ENCODE measurements at regions not wholly inside any gene's neighbourhood (a gene's known extent, or its start where the extent isn't known, plus 50 kb on each side); places are given as distances from the start of the nearest gene placed in this dataset.

DNA sequence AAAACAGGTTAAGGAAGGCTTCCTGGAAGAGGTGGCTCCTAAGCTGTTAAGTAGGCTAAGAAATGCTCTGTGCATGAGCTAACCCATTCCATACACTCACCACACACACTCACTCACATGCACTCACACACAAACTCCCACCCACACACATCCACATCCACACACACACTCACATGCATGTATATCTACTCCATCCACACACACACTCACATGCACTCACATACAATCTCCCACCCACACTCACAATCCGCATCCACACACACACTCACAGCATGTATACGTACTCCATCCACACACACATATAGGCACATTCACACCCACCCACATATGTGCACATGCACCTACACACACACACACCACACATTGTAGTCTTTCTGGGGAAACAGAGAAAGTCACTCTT is 89.3 kb upstream of the HNF1B start:
- no peak for TF ChIP-seq CTCF (conservative IDR thresholded peaks at IDR 0.05)
- H3K27ac ChIP-seq = no peak overlapping the region

DNA sequence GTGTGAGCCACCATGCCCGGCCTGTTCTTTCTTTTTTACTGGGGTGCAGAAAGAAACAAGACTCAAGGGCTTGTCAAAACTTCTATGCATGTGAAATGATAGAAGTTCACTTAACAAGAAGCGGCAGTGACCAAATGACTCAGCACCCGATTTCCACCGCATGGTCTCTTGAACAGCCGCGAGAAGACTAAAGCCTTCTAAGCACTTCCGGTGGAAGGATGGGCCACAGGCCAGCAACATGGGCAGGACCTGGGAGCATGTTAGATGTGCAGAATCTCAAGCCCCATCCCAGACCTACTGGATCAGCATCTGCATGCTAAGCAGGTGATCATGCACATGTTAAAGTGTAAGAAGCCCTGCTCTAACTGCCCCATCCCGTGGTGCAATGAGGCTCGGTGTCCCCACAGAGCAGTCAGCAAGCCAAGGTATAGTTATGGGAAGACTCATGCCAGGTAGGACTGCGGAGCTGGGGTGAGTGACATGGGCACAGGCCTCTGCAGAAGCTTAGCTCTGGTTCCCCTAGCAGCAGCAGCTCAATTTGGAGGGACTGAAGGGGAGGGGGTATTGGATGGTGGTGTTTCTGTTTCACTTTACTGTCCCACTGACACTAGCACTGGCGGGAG is 88.5 kb upstream of the HNF1B start:
- H3K27ac ChIP-seq = no peak overlapping the region
- no peak for TF ChIP-seq CTCF (conservative IDR thresholded peaks at IDR 0.05)

- TF ChIP-seq CTCF (conservative IDR thresholded peaks at IDR 0.05) = no peak
- H3K27ac ChIP-seq = no peak overlapping the region
Measured at GRCh38 chr17:37831986-37832385, 87.1 kb upstream of the HNF1B start.

DNA sequence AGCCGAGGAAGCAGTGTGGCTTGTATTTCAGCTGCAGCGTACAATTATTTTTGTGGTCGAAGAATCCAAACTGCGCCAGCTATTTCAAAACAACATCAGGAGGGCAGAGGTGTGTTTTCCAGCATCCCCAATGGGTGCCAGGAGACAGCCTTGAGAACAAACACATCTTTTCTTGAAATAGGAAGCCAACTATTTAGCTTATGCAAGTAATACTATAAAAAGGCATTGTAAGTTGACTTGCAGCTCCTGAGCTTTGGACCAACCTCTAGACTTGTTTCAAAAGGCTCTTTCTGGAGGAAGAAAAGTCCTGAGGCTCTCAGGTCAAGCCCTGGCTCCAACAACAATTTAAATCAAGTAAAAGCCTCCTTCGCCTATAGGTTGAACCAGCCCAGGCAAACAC is 86.6 kb upstream of the HNF1B start:
- no peak overlapping the region for H3K27ac ChIP-seq
- TF ChIP-seq CTCF (conservative IDR thresholded peaks at IDR 0.05) = no peak

DNA sequence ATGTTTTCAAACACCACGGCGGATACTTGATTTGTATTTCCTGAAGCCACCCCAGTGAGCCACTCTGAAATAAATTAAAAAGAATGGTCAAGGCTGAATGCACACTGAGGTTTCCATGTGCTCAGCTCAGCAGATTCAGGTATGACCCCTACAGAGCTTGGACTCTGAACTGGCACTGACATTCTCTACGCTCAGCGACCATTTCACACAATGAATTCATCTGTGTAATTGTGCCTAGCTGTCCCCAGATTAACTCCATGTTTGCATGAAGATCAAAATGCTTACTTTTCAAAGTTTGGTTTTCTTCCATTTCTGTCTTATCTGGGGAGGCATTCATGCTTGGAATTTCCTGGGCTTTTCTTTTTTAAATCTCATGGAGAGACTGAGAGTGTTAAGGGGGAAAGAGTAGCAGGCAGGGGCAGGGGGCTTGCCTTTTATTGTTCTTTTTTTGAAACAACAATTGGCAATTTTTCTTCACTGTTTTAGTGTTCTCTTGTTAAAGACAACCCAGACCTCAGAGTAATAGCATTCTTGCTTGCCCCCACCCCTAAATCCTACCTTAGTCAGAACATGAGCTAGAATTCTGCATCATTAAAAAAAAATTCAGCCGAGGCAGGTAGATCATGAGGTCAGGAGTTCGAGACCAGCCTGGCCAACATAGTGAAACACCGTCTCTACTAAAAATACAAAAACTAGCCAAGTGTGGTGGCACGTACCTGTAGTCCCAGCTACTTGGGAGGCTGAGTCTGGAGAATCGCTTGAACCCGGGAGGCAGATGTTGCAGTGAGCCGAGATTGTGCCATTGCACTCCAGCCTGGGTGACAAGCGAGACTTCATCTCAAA is 85.5 kb upstream of the HNF1B start:
- H3K27ac ChIP-seq = no peak overlapping the region
- no peak for TF ChIP-seq CTCF (conservative IDR thresholded peaks at IDR 0.05)

DNA sequence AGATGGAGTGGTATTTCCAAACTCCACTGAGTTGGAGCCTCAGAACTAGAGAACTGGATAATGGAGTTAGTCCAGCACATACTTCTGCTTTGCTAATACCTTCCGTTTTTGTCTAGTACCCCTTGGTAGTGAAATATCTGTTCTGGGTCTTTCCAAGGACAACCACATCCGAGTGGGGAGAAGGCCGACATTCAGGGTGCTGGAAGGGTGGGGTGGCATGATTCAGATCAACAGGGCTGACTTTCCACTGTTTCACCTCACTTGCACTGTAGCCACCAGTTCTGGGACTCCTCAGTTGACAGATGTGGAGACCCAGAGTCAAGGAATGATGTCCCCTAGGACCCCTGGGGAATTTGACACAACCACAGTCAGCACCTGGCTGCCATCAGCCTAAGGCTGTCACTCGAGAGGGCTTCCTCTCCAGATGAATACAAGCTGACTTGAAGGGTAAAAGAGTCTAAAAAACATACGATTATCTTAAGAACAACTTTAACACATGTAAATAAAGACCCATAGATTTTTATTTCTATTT is 84.8 kb upstream of the HNF1B start:
- no peak for TF ChIP-seq CTCF (conservative IDR thresholded peaks at IDR 0.05)

DNA sequence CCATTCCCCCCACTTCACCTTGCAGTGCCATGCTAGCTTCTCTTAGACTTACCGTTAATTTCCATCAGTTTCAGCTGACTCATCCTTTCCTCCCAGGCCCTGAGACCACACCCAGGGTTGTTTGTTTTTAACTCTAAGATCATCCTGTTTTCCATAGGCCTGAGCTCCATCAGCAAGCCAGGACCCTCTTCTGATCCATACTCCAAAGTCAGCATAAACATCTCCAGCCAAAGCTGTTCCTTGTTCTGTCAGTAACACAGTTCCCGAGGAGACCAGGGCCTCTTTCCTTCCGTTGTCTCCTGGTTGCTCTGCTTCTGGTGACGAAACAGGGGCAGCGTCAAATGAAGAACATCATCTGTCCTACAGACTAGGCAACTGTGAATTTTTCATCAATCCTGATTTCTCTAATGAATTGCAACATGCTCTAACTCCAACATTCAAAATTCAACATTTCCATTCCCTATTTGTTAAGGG is 83.8 kb upstream of the HNF1B start:
- no peak for TF ChIP-seq CTCF (conservative IDR thresholded peaks at IDR 0.05)
- H3K27ac ChIP-seq = no peak overlapping the region

More for the DNA sequence above, 84.8 kb upstream of the HNF1B start:
- no peak overlapping the region for H3K27ac ChIP-seq
